HUES6 (cell line): ENCODE measurements at regions not wholly inside any gene's neighbourhood (a gene's known extent, or its start where the extent isn't known, plus 50 kb on each side); places are given as distances from the start of the nearest gene placed in this dataset.

Experiments
- H3K27ac ChIP-seq: 2 replicates; pipeline ENCODE4 v1.7.0; 2013; ENCODE audit warnings: low read depth, mild to moderate bottlenecking, low read length, inconsistent platforms
- H3K27me3 ChIP-seq: 2 replicates; pipeline ENCODE4 v1.6.1; 2013; ENCODE audit warnings: low read length; ENCODE audit not compliant: control insufficient read depth, insufficient read depth
- H3K36me3 ChIP-seq: 2 replicates; pipeline ENCODE4 v1.6.1; 2013; ENCODE audit warnings: low read length; ENCODE audit not compliant: control insufficient read depth, insufficient read depth
- H3K4me1 ChIP-seq: 2 replicates; pipeline ENCODE4 v1.6.1; 2013; ENCODE audit warnings: low read length; ENCODE audit not compliant: control insufficient read depth, insufficient read depth
- H3K4me3 ChIP-seq: 2 replicates; pipeline ENCODE4 v1.5.1; 2013; ENCODE audit warnings: low read depth, low read length
- H3K9ac ChIP-seq: one replicate; pipeline ENCODE4 v1.6.1; 2013; ENCODE audit warnings: mild to moderate bottlenecking, low read length
- H3K9me3 ChIP-seq: 2 replicates; pipeline ENCODE4 v1.6.1; 2013; ENCODE audit warnings: low read depth, low read length; ENCODE audit not compliant: control insufficient read depth, insufficient read depth

GRCh38 chr5:98994611-98995010, 65.8 kb upstream of the CHD1 start:
- no peaks in the 10 kb centered on the region for H3K9me3 ChIP-seq
- no peaks in the 10 kb centered on the region for H3K27me3 ChIP-seq
- H3K36me3 ChIP-seq = no peaks in the 10 kb centered on the region
- H3K27ac ChIP-seq = no peak overlapping the region
- H3K4me3 ChIP-seq = no peak overlapping the region
- no peaks in the 10 kb centered on the region for H3K4me1 ChIP-seq
- H3K9ac ChIP-seq = no peak overlapping the region

GRCh38 chr5:98993512-98993911, 64.7 kb upstream of the CHD1 start:
- Histone ChIP-seq H3K27ac (no peak overlapping the region), H3K27me3 (no peaks in the 10 kb centered on the region), H3K36me3 (no peaks in the 10 kb centered on the region), H3K4me3 (no peak overlapping the region), H3K4me1 (no peaks in the 10 kb centered on the region), H3K9ac (no peak overlapping the region), H3K9me3 (no peaks in the 10 kb centered on the region)

- Histone ChIP-seq H3K4me3 (no peak overlapping the region), H3K9ac (no peak overlapping the region), H3K36me3 (no peaks in the 10 kb centered on the region), H3K4me1 (no peaks in the 10 kb centered on the region), H3K27ac (no peak overlapping the region), H3K27me3 (no peaks in the 10 kb centered on the region), H3K9me3 (no peaks in the 10 kb centered on the region)
Measured at GRCh38 chr5:98992552-98992951, 63.7 kb upstream of the CHD1 start.

- Histone ChIP-seq H3K27me3 (no peaks in the 10 kb centered on the region), H3K4me1 (no peaks in the 10 kb centered on the region), H3K9me3 (no peaks in the 10 kb centered on the region), H3K36me3 (no peaks in the 10 kb centered on the region), H3K9ac (no peak overlapping the region), H3K4me3 (no peak overlapping the region), H3K27ac (no peak overlapping the region)
Measured at GRCh38 chr5:98989727-98990126, 60.9 kb upstream of the CHD1 start.

- Histone ChIP-seq H3K36me3 (no peaks in the 10 kb centered on the region), H3K27me3 (no peaks in the 10 kb centered on the region), H3K4me1 (no peaks in the 10 kb centered on the region), H3K27ac (no peak overlapping the region), H3K9me3 (no peaks in the 10 kb centered on the region), H3K4me3 (no peak overlapping the region), H3K9ac (no peak overlapping the region)
Measured at GRCh38 chr5:98986587-98986986, 57.8 kb upstream of the CHD1 start.

- Histone ChIP-seq H3K9me3 (no peaks in the 10 kb centered on the region), H3K4me1 (no peaks in the 10 kb centered on the region), H3K27me3 (no peaks in the 10 kb centered on the region), H3K9ac (no peak overlapping the region), H3K27ac (no peak overlapping the region), H3K36me3 (no peaks in the 10 kb centered on the region), H3K4me3 (no peak overlapping the region)
Measured at GRCh38 chr5:98982880-98983279, 54.1 kb upstream of the CHD1 start.
